WTC11 (cell line): ENCODE measurements at regions not wholly inside any gene's neighbourhood (a gene's known extent, or its start where the extent isn't known, plus 50 kb on each side); places are given as distances from the start of the nearest gene placed in this dataset.

ENCODE experiments used
- ATAC-seq: fragments of 200-7000 bp; cut with Tn5 transposase; 2 replicates; pipeline ENCODE4 v1.10.0; 2021; ENCODE audit warnings: mild to moderate bottlenecking, moderate library complexity
- CTCF ChIA-PET: fragments of 300-600 bp; sonication (Branson Sonifier 250); formaldehyde crosslinking; loops from one replicate; lab custom pipeline; 2021; ENCODE audit warnings: antibody characterized with exemption; lab: Charles Lee
- POLR2A ChIA-PET: fragments of 350-600 bp; sonication (Branson Sonifier 250); formaldehyde crosslinking; loops from one replicate; lab custom pipeline; 2021; ENCODE audit warnings: antibody characterized with exemption; lab: Charles Lee
- DNase-seq: peaks from one replicate; pipeline ENCODE4 v3.0.0; 2021; ENCODE audit warnings: low spot score
- H3K27ac Mint-ChIP-seq: 2 replicates; pipeline ENCODE4 v1.8.0; 2021; ENCODE audit warnings: mixed read lengths
- H3K27me3 Mint-ChIP-seq: 2 replicates; pipeline ENCODE4 v1.8.0; 2021; ENCODE audit warnings: low read depth, mild to moderate bottlenecking, moderate library complexity, mixed read lengths
- H3K36me3 Mint-ChIP-seq: 2 replicates; pipeline ENCODE4 v1.8.0; 2021; ENCODE audit warnings: mixed read lengths
- H3K4me1 Mint-ChIP-seq: 2 replicates; pipeline ENCODE4 v1.8.0; 2022; ENCODE audit warnings: mixed read lengths
- H3K4me3 Mint-ChIP-seq: 2 replicates; pipeline ENCODE4 v1.8.0; 2021; ENCODE audit warnings: mild to moderate bottlenecking, moderate library complexity, mixed read lengths
- H3K9me3 Mint-ChIP-seq: 2 replicates; pipeline ENCODE4 v1.8.0; 2021; ENCODE audit warnings: mixed read lengths
- CBFB ChIP-seq: sonication (generic); formaldehyde crosslinking; IDR thresholded peaks from 2 replicates; pipeline ENCODE4 v1.8.1; 2022; ENCODE audit warnings: mild to moderate bottlenecking, low read depth, missing genetic modification reagents
- FOXP1 ChIP-seq: sonication (generic); formaldehyde crosslinking; IDR thresholded peaks from 2 replicates; pipeline ENCODE4 v1.8.0; 2022; ENCODE audit warnings: missing genetic modification reagents, mild to moderate bottlenecking, moderate library complexity, borderline replicate concordance
- MYBL2 ChIP-seq: sonication (generic); formaldehyde crosslinking; IDR thresholded peaks from 2 replicates; pipeline ENCODE4 v1.8.1; 2023; ENCODE audit warnings: mild to moderate bottlenecking, moderate library complexity, missing genetic modification reagents
- PRRX2 ChIP-seq: fragments of 250-450 bp; sonication (Bioruptor Pico); IDR thresholded peaks from 2 replicates; pipeline ENCODE4 v1.8.0; 2021; ENCODE audit warnings: mild to moderate bottlenecking
- TEAD1 ChIP-seq: sonication (generic); formaldehyde crosslinking; IDR thresholded peaks from 2 replicates; pipeline ENCODE4 v1.8.0; 2022; ENCODE audit warnings: mild to moderate bottlenecking, missing genetic modification reagents
- TEAD4 ChIP-seq: sonication (generic); formaldehyde crosslinking; IDR thresholded peaks from 2 replicates; pipeline ENCODE4 v1.8.0; 2022; ENCODE audit warnings: mild to moderate bottlenecking, missing genetic modification reagents
- ZNF138 ChIP-seq: sonication (generic); formaldehyde crosslinking; conservative IDR thresholded peaks from 2 replicates; pipeline ENCODE4 v1.8.1; 2022; ENCODE audit warnings: mild to moderate bottlenecking, moderate library complexity, missing genetic modification reagents
- TF ChIP-seq, protein P1 (sequence below): fragments of 250-450 bp; sonication (Bioruptor Pico); IDR thresholded peaks from 2 replicates; pipeline ENCODE4 v1.8.0; 2021; ENCODE audit warnings: mild to moderate bottlenecking
- TF ChIP-seq, protein P2 (sequence below): sonication (generic); formaldehyde crosslinking; IDR thresholded peaks from 2 replicates; pipeline ENCODE4 v1.8.0; 2022; ENCODE audit warnings: mild to moderate bottlenecking, missing genetic modification reagents
- TF ChIP-seq, protein P3 (sequence below): sonication (generic); formaldehyde crosslinking; IDR thresholded peaks from 2 replicates; pipeline ENCODE4 v1.8.1; 2023; ENCODE audit warnings: mild to moderate bottlenecking, missing genetic modification reagents
- TF ChIP-seq, protein P4 (sequence below): sonication (generic); formaldehyde crosslinking; IDR thresholded peaks from 2 replicates; pipeline ENCODE4 v1.8.0; 2023; ENCODE audit warnings: missing genetic modification reagents, mild to moderate bottlenecking, borderline replicate concordance
- TF ChIP-seq, protein P5 (sequence below): sonication (generic); formaldehyde crosslinking; conservative IDR thresholded peaks from 2 replicates; pipeline ENCODE4 v1.8.1; 2022; ENCODE audit warnings: mild to moderate bottlenecking, missing genetic modification reagents
- TF ChIP-seq, protein P6 (sequence below): sonication (generic); formaldehyde crosslinking; IDR thresholded peaks from 2 replicates; pipeline ENCODE4 v1.8.0; 2022; ENCODE audit warnings: mild to moderate bottlenecking, missing genetic modification reagents
- TF ChIP-seq, protein P7 (sequence below): sonication (generic); formaldehyde crosslinking; IDR thresholded peaks from 2 replicates; pipeline ENCODE4 v1.8.1; 2023; ENCODE audit warnings: mild to moderate bottlenecking, moderate library complexity, missing genetic modification reagents

DNA sequence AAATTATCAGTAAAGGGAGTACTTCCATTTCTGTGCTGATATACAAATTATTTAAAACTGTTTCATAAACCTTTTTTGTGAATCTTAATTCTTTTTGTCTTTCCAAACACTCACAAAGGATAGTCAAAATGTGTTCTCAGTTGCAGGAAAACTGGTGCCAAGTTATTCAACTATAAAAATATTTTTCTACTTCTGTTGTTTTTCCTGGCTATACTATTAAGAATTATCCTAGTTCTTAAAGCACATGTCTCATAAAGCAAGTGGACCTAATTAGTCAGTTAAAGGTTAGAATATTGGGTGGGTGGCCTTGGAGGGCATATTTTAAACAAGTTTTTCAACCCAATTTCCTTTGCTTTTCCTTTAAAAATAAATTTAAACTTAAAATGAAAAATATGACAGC lies 1460.3 kb upstream of the SLC10A2 start:
- POLR2A ChIA-PET = no interaction called here
- no peak overlapping the region for H3K27ac Mint-ChIP-seq
- no peak for ATAC-seq
- TF ChIP-seq, protein P1, sequence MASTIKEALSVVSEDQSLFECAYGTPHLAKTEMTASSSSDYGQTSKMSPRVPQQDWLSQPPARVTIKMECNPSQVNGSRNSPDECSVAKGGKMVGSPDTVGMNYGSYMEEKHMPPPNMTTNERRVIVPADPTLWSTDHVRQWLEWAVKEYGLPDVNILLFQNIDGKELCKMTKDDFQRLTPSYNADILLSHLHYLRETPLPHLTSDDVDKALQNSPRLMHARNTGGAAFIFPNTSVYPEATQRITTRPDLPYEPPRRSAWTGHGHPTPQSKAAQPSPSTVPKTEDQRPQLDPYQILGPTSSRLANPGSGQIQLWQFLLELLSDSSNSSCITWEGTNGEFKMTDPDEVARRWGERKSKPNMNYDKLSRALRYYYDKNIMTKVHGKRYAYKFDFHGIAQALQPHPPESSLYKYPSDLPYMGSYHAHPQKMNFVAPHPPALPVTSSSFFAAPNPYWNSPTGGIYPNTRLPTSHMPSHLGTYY = no peak
- TF ChIP-seq, protein P2, sequence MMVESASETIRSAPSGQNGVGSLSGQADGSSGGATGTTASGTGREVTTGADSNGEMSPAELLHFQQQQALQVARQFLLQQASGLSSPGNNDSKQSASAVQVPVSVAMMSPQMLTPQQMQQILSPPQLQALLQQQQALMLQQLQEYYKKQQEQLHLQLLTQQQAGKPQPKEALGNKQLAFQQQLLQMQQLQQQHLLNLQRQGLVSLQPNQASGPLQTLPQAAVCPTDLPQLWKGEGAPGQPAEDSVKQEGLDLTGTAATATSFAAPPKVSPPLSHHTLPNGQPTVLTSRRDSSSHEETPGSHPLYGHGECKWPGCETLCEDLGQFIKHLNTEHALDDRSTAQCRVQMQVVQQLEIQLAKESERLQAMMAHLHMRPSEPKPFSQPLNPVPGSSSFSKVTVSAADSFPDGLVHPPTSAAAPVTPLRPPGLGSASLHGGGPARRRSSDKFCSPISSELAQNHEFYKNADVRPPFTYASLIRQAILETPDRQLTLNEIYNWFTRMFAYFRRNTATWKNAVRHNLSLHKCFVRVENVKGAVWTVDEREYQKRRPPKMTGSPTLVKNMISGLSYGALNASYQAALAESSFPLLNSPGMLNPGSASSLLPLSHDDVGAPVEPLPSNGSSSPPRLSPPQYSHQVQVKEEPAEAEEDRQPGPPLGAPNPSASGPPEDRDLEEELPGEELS (CRISPR knock-in tag) = no peak
- TF ChIP-seq, protein P3, sequence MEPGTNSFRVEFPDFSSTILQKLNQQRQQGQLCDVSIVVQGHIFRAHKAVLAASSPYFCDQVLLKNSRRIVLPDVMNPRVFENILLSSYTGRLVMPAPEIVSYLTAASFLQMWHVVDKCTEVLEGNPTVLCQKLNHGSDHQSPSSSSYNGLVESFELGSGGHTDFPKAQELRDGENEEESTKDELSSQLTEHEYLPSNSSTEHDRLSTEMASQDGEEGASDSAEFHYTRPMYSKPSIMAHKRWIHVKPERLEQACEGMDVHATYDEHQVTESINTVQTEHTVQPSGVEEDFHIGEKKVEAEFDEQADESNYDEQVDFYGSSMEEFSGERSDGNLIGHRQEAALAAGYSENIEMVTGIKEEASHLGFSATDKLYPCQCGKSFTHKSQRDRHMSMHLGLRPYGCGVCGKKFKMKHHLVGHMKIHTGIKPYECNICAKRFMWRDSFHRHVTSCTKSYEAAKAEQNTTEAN (CRISPR knock-in tag) = no peak
- TF ChIP-seq PRRX2 (CRISPR knock-in tag) (no peak), TEAD4 (CRISPR knock-in tag) (no peak), FOXP1 (CRISPR knock-in tag) (no peak), ZNF138 (CRISPR knock-in tag) (no peak), MYBL2 (CRISPR knock-in tag) (no peak), TEAD1 (no peak), CBFB (CRISPR knock-in tag) (no peak)
- TF ChIP-seq, protein P4, sequence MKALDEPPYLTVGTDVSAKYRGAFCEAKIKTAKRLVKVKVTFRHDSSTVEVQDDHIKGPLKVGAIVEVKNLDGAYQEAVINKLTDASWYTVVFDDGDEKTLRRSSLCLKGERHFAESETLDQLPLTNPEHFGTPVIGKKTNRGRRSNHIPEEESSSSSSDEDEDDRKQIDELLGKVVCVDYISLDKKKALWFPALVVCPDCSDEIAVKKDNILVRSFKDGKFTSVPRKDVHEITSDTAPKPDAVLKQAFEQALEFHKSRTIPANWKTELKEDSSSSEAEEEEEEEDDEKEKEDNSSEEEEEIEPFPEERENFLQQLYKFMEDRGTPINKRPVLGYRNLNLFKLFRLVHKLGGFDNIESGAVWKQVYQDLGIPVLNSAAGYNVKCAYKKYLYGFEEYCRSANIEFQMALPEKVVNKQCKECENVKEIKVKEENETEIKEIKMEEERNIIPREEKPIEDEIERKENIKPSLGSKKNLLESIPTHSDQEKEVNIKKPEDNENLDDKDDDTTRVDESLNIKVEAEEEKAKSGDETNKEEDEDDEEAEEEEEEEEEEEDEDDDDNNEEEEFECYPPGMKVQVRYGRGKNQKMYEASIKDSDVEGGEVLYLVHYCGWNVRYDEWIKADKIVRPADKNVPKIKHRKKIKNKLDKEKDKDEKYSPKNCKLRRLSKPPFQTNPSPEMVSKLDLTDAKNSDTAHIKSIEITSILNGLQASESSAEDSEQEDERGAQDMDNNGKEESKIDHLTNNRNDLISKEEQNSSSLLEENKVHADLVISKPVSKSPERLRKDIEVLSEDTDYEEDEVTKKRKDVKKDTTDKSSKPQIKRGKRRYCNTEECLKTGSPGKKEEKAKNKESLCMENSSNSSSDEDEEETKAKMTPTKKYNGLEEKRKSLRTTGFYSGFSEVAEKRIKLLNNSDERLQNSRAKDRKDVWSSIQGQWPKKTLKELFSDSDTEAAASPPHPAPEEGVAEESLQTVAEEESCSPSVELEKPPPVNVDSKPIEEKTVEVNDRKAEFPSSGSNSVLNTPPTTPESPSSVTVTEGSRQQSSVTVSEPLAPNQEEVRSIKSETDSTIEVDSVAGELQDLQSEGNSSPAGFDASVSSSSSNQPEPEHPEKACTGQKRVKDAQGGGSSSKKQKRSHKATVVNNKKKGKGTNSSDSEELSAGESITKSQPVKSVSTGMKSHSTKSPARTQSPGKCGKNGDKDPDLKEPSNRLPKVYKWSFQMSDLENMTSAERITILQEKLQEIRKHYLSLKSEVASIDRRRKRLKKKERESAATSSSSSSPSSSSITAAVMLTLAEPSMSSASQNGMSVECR = no peak
- TF ChIP-seq, protein P5, sequence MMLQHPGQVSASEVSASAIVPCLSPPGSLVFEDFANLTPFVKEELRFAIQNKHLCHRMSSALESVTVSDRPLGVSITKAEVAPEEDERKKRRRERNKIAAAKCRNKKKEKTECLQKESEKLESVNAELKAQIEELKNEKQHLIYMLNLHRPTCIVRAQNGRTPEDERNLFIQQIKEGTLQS (CRISPR knock-in tag) = no peak
- TF ChIP-seq, protein P6, sequence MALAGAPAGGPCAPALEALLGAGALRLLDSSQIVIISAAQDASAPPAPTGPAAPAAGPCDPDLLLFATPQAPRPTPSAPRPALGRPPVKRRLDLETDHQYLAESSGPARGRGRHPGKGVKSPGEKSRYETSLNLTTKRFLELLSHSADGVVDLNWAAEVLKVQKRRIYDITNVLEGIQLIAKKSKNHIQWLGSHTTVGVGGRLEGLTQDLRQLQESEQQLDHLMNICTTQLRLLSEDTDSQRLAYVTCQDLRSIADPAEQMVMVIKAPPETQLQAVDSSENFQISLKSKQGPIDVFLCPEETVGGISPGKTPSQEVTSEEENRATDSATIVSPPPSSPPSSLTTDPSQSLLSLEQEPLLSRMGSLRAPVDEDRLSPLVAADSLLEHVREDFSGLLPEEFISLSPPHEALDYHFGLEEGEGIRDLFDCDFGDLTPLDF (CRISPR knock-in tag) = no peak
- TF ChIP-seq, protein P7, sequence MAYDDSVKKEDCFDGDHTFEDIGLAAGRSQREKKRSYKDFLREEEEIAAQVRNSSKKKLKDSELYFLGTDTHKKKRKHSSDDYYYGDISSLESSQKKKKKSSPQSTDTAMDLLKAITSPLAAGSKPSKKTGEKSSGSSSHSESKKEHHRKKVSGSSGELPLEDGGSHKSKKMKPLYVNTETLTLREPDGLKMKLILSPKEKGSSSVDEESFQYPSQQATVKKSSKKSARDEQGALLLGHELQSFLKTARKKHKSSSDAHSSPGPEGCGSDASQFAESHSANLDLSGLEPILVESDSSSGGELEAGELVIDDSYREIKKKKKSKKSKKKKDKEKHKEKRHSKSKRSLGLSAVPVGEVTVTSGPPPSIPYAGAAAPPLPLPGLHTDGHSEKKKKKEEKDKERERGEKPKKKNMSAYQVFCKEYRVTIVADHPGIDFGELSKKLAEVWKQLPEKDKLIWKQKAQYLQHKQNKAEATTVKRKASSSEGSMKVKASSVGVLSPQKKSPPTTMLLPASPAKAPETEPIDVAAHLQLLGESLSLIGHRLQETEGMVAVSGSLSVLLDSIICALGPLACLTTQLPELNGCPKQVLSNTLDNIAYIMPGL (CRISPR knock-in tag) = no peak
- peaks cover 14% of the 10 kb centered on the region for H3K9me3 Mint-ChIP-seq
- CTCF ChIA-PET = no interaction called here
- H3K27me3 Mint-ChIP-seq = no peaks in the 10 kb centered on the region; the same call in 1 of the 2 replicates
- H3K4me1 Mint-ChIP-seq = peaks cover 29% of the 10 kb centered on the region
- DNase-seq = no peak
- H3K36me3 Mint-ChIP-seq = peaks cover 4% of the 10 kb centered on the region; the same call in 1 of the 2 replicates
- no peak overlapping the region for H3K4me3 Mint-ChIP-seq
